HG03135 (cell line): ENCODE measurements at regions not wholly inside any gene's neighbourhood (a gene's known extent, or its start where the extent isn't known, plus 50 kb on each side); places are given as distances from the start of the nearest gene placed in this dataset.

Source experiments
- ATAC-seq: cut with Tn5 transposase; IDR thresholded peaks from one replicate; pipeline ENCODE4 v1.9.1; 2021; ENCODE audit warnings: mild to moderate bottlenecking, moderate library complexity; ENCODE audit not compliant: unreplicated experiment

DNA sequence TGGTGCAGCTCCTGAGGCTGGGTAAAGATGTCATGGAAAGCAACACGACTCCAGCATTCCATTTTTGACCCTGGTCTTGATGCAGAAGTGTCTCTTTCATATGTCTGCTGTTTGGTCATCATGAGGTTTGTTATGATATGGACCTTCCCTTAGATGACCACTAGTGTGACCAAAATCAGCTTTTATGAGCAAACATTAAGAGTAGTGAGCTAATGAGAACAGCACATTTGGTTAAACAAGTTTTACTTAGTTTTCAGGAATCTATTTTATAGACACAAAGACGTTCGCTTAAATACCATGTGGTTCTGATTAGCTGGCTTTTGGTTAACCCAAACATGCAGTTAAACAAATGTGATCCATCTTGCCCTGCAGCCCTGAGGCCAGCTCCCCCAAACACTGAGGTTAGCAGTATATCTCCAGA is 56.7 kb upstream of the ACTBL2 start:
- no peak for ATAC-seq

DNA sequence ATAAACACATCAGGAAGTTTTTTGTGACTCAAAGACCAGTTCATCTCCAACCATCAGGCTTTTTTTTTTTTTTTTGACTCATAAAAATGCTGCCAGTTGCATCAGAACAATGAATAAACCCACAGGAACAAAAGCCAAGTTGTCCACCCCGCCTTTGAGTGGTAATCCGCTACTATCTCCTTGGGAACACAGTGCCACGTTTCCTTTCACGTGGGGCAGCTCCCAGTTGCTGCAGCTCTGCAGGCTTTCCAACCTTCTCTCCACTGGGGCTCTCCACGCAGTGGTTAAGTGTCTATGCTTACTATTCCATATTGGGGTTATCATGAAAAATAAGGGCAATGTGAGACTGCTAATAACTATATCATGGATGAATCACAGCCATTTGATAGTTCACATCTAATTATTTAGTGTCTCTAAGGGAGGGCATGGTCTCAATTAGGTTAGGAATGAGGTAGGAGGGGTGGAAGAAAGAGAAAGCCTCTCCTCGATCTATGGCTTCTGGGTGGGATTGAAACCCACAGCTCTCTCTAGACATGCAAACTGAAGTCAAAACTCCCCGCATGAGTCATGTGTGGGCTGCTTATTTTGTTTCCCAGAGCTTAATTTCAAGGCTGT is 55.8 kb upstream of the ACTBL2 start:
- ATAC-seq: no peak

DNA sequence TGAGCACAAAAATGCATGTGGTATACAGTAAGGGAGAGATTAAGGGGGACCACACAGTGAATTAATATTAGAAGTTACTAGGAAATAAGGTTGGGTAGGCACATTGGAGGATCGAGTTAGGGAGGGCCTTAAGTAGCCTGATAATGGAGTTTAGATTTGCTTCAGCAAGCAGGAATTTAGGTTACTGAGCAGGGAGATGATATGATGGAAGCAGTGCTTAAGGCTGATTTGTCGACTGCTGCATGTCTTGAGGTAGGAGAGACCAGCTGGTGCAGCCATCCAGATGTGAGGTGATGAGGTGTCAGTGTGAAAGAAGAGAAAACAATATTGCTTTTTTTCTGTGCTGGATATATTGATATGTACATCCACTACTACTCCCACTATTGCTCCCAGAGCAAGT is 55.2 kb upstream of the ACTBL2 start:
- ATAC-seq: no peak

DNA sequence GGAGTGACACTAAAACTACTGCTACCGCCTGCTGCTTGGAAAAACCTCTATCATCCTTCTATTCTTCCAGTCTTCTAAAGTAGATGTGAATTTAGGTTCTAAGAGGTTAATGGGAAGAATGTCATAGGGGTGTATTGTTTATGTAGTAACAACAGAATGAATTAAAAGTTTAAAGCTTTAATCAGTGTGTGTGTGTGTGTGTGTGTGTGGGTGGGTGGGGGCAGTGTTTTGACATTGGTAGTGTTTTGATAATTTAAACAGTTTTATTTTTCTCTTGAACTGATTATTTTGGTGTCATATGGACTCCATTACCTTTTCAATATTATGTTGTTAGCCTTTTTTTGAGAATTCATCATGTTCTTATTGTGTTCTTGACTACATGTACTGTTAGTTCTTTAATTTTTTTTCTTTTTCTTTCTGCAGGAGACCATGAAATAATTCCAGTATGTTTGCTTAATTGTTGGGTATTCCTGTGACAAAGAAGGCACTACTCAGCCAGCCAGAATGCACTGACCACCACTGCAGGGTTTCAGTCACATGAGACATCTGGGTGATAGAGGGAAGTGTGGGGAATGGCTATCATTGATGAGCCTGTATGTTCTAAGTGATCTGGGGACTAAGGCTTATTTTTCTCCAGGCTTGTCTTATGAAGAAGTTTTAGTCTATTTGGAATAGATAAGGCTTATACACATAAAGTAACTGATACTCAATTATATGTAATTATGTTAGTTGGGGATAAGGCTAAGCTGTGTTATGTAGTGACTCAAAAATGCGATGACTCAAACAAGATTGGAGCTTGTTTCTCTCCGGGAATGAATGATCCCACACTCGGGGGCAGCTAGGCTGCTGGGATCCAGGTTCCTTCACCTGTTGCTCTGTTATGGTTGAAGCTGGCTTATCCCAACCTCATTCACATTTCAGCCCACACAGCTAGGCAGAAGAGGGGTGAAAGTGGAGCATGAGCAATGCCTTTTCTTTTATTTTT is 50.2 kb upstream of the ACTBL2 start:
- ATAC-seq: no peak
